Right lobe of liver (tissue), 6 donors: ENCODE measurements at regions not wholly inside any gene's neighbourhood (a gene's known extent, or its start where the extent isn't known, plus 50 kb on each side); places are given as distances from the start of the nearest gene placed in this dataset.

Experiments
- ATAC-seq, 4 donors: fragments of 200-7000 bp; cut with Tn5 transposase; one replicate each; pipeline ENCODE4 v1.9.1; 2020; ENCODE audit warnings: mild to moderate bottlenecking in 4 of 4, moderate library complexity in 4 of 4
- DNase-seq, 3 donors: peaks; one replicate each; pipeline ENCODE4 v3.0.0-alpha.2; 2020
- H3K27ac ChIP-seq, 3 donors: fragments of 200-600 bp; one replicate each; pipeline ENCODE4 v1.8.0; 2022
- H3K27me3 ChIP-seq, 2 donors: fragments of 200-600 bp; one replicate each; pipeline ENCODE4 v1.8.0; 2022
- H3K36me3 ChIP-seq, 4 donors: fragments of 200-600 bp; sonication (generic) in 1 of 4; one replicate each; pipeline versions ENCODE4 v1.5.1 to v1.8.0; 2017 to 2022; ENCODE audit warnings: control low read depth in 1 of 4
- H3K4me1 ChIP-seq, 4 donors: fragments of 200-600 bp; sonication (generic) in 1 of 4; one replicate each; pipeline versions ENCODE4 v1.5.1 to v1.8.0; 2017 to 2022; ENCODE audit warnings: control low read depth in 1 of 4
- H3K4me3 ChIP-seq, 3 donors: fragments of 200-600 bp; one replicate each; pipeline ENCODE4 v1.8.0; 2022
- H3K9me3 ChIP-seq, 4 donors: fragments of 200-600 bp; sonication (generic) in 1 of 4; one replicate each; pipeline versions ENCODE4 v1.5.1 to v1.8.0; 2017 to 2022; ENCODE audit warnings: control low read depth in 1 of 4
- CTCF ChIP-seq, 4 donors: fragments of 200-600 bp in 3 of 4; fragments of 450-650 bp in 1 of 4; IDR thresholded peaks; one replicate each; pipeline versions ENCODE4 v1.5.1 to v1.8.0; 2016 to 2022; ENCODE audit warnings: antibody characterized with exemption in 4 of 4, mild to moderate bottlenecking in 2 of 4
- POLR2A ChIP-seq: fragments of 450-650 bp; IDR thresholded peaks from one replicate; pipeline ENCODE4 v1.6.1; 2017; ENCODE audit warnings: antibody characterized with exemption, mild to moderate bottlenecking
- WGBS: methylation state at CpG from one replicate; pipeline ENCODE4 v1.1.6; 2018; ENCODE audit warnings: low coverage, low lambda C conversion rate; ENCODE audit not compliant: insufficient coverage; ENCODE audit errors: missing lambda C conversion rate; 5-methylcytosine and 5-hydroxymethylcytosine counted together
- intact Hi-C, 2 donors: fragments of 100-400 bp; cut with DNase I; formaldehyde crosslinking; loops; one replicate each; pipeline versions ENCODE4 v1.11.2 to v1.14.1; 2022
- donor health status: DM: no; HTN: yes; CAD: no.
- donor health status: DM: no; HTN: no; CAD: no.
- donor health status: DM: no; HTN: no; CAD: no.
- donor health status: DM: no; HTN: yes; CAD: no.
- donor health status: DM: no; HTN: yes; CAD: no.

GRCh38 chrX:54615109-54615508 lies 85.1 kb downstream of the GNL3L start:
- intact Hi-C loops, result no loop called here
- ATAC-seq (no peak), DNase-seq (no peak)
- 76% methylated on average over 1 of the region's 1 CpG for WGBS
- TF ChIP-seq CTCF (IDR thresholded peaks at IDR 0.05) (no peak), POLR2A (no peak)
- Histone ChIP-seq H3K27ac (no peak overlapping the region), H3K9me3 (peaks cover 0 to 4% (median 0%) of the 10 kb centered on the region in 4 donors), H3K4me1 (no peaks in the 10 kb centered on the region), H3K27me3 (no peaks in the 10 kb centered on the region), H3K4me3 (no peak overlapping the region), H3K36me3 (no peaks in the 10 kb centered on the region)

- no peak for TF ChIP-seq POLR2A
- intact Hi-C loops, result no loop called here
- ATAC-seq (no peak), DNase-seq (no peak)
- no peak overlapping the region for H3K27ac ChIP-seq
- 87% methylated on average over 2 of the region's 3 CpGs for WGBS
- H3K27me3 ChIP-seq, result no peaks in the 10 kb centered on the region
- H3K4me3 ChIP-seq, result no peak overlapping the region
- H3K9me3 ChIP-seq, result peaks cover 0 to 3% (median 0%) of the 10 kb centered on the region in 4 donors
- H3K4me1 ChIP-seq, result no peaks in the 10 kb centered on the region
- H3K36me3 ChIP-seq, result no peaks in the 10 kb centered on the region
Observed at GRCh38 chrX:54633641-54634040, 103.6 kb downstream of the GNL3L start.

GRCh38 chrX:54639018-54639345 lies 109.0 kb downstream of the GNL3L start:
- DNase-seq (no peak), ATAC-seq (no peak)
- 64% methylated on average over 3 of the region's 3 CpGs for WGBS
- Histone ChIP-seq H3K4me3 (peak overlapping the region; percentile 22 to 50 (median 45)), H3K36me3 (no peaks in the 10 kb centered on the region), H3K4me1 (no peaks in the 10 kb centered on the region), H3K27me3 (no peaks in the 10 kb centered on the region), H3K27ac (peak overlapping the region; percentile 33 to 87 (median 81)), H3K9me3 (no peaks in the 10 kb centered on the region)
- TF ChIP-seq POLR2A, result no peak
- no peak for TF ChIP-seq CTCF (IDR thresholded peaks at IDR 0.05)
- intact Hi-C loops, result no loop called here

- TF ChIP-seq CTCF (IDR thresholded peaks at IDR 0.05) (peak; percentile 50 to 72 (median 66)), POLR2A (peak; percentile 76)
- peak overlapping the region; percentile 22 to 50 (median 45) for H3K4me3 ChIP-seq
- WGBS, result 26% methylated on average over 42 of the region's 47 CpGs
- no peaks in the 10 kb centered on the region for H3K36me3 ChIP-seq
- H3K27me3 ChIP-seq, result no peaks in the 10 kb centered on the region
- DNase-seq (peak; percentile 92 to 95 (median 93)), ATAC-seq (peak; percentile 87 to 94 (median 90))
- H3K27ac ChIP-seq, result peak overlapping the region; percentile 80 to 87 (median 81)
- no peaks in the 10 kb centered on the region for H3K4me1 ChIP-seq
- no peaks in the 10 kb centered on the region for H3K9me3 ChIP-seq
- intact Hi-C loops, result no loop called here
Observed at GRCh38 chrX:54639346-54640102, 109.5 kb downstream of the GNL3L start.

- H3K36me3 ChIP-seq, result no peaks in the 10 kb centered on the region
- H3K27me3 ChIP-seq, result no peaks in the 10 kb centered on the region
- H3K9me3 ChIP-seq, result no peaks in the 10 kb centered on the region
- no peak for TF ChIP-seq POLR2A
- no peak for TF ChIP-seq CTCF (IDR thresholded peaks at IDR 0.05)
- intact Hi-C loops, result no loop called here
- DNase-seq (no peak), ATAC-seq (no peak)
- peak overlapping the region in 2 of 3 donors; percentile 45 to 50 for H3K4me3 ChIP-seq
- no peaks in the 10 kb centered on the region for H3K4me1 ChIP-seq
- 11% methylated on average over 6 of the region's 6 CpGs for WGBS
- H3K27ac ChIP-seq, result peak overlapping the region; percentile 80 to 87 (median 81)
Observed at GRCh38 chrX:54640103-54640690, 110.2 kb downstream of the GNL3L start.
